BE2C (cell line): ENCODE measurements at regions not wholly inside any gene's neighbourhood (a gene's known extent, or its start where the extent isn't known, plus 50 kb on each side); places are given as distances from the start of the nearest gene placed in this dataset.

Experiments used
- DNase-seq: peaks from one replicate; pipeline ENCODE4 v3.0.0-alpha.2; 2020
- H3K27me3 ChIP-seq: fragments of 250-450 bp; sonication (Bioruptor Pico); 2 replicates; pipeline ENCODE4 v1.5.1; 2020; ENCODE audit warnings: mild to moderate bottlenecking
- H3K36me3 ChIP-seq: fragments of 250-450 bp; sonication (Bioruptor Pico); 2 replicates; pipeline ENCODE4 v1.5.1; 2020; ENCODE audit warnings: mild to moderate bottlenecking
- H3K4me1 ChIP-seq: fragments of 250-450 bp; sonication (Bioruptor Pico); 2 replicates; pipeline ENCODE4 v1.5.1; 2020
- H3K4me3 ChIP-seq: 2 replicates; pipeline ENCODE4 v1.5.1; 2011; ENCODE audit warnings: low read depth, low read length
- H3K9me3 ChIP-seq: fragments of 250-450 bp; sonication (Bioruptor Pico); 2 replicates; pipeline ENCODE4 v1.5.1; 2020
- TF ChIP-seq, protein P1 (sequence below): IDR thresholded peaks from 2 replicates; pipeline ENCODE4 v1.5.1; 2012; ENCODE audit warnings: mild to moderate bottlenecking, low read depth, low read length

- Histone ChIP-seq H3K9me3 (no peaks in the 10 kb centered on the region), H3K27me3 (no peaks in the 10 kb centered on the region), H3K4me3 (no peak overlapping the region), H3K36me3 (no peaks in the 10 kb centered on the region), H3K4me1 (no peaks in the 10 kb centered on the region)
- no peak for DNase-seq
- TF ChIP-seq, protein P1, sequence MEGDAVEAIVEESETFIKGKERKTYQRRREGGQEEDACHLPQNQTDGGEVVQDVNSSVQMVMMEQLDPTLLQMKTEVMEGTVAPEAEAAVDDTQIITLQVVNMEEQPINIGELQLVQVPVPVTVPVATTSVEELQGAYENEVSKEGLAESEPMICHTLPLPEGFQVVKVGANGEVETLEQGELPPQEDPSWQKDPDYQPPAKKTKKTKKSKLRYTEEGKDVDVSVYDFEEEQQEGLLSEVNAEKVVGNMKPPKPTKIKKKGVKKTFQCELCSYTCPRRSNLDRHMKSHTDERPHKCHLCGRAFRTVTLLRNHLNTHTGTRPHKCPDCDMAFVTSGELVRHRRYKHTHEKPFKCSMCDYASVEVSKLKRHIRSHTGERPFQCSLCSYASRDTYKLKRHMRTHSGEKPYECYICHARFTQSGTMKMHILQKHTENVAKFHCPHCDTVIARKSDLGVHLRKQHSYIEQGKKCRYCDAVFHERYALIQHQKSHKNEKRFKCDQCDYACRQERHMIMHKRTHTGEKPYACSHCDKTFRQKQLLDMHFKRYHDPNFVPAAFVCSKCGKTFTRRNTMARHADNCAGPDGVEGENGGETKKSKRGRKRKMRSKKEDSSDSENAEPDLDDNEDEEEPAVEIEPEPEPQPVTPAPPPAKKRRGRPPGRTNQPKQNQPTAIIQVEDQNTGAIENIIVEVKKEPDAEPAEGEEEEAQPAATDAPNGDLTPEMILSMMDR: no peak
Measured at GRCh38 chr1:98306517-98307089, 354.9 kb upstream of the SNX7 start.

- no peak for DNase-seq
- Histone ChIP-seq H3K27me3 (no peaks in the 10 kb centered on the region), H3K36me3 (no peaks in the 10 kb centered on the region), H3K4me3 (no peak overlapping the region), H3K9me3 (no peaks in the 10 kb centered on the region), H3K4me1 (no peaks in the 10 kb centered on the region)
- TF ChIP-seq, protein P1: no peak
Measured at GRCh38 chr1:98305362-98305761, 356.2 kb upstream of the SNX7 start.

DNA sequence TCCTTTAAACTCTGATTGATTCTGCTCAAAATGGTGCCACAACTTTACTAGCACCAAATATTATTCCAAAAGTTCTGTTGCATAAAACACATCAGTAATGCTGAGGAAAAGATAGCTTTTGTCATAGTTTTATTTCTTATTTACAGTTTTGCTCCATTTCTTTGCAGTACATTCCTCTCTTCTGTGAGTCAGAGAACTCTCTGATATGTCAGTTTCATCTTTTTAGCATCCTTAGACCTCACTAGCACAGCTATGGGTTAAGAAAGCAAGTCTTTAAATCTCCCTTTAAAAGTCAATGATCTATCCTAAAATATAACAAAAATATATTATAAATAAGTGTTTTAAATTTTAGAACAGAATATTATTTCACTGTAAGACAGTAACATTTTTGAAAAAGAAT, 356.6 kb upstream of the SNX7 start:
- Histone ChIP-seq H3K4me3 (no peak overlapping the region), H3K36me3 (no peaks in the 10 kb centered on the region), H3K9me3 (no peaks in the 10 kb centered on the region), H3K4me1 (no peaks in the 10 kb centered on the region), H3K27me3 (no peaks in the 10 kb centered on the region)
- TF ChIP-seq, protein P1: no peak
- no peak for DNase-seq

DNA sequence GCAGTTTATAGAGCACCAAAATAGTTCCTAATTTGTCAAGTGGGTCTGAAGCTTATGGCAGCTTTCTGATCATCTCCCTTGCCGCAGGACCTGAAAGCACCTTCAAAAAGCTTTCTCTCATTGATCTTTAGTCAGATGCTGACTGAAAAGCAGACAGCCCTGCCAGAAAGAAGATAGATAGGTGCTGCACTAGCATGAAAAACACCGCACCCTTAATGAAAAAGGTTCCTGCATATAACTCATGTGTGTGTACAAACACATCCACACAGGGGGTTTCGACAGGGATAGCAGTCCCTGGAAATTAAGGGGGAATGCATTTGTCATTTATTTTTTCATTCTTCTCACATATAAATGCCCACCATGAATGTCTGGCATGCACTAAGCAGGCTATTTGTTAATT, 361.7 kb upstream of the SNX7 start:
- Histone ChIP-seq H3K36me3 (no peaks in the 10 kb centered on the region), H3K4me3 (no peak overlapping the region), H3K4me1 (no peaks in the 10 kb centered on the region; the same call in 1 of the 2 replicates), H3K27me3 (no peaks in the 10 kb centered on the region), H3K9me3 (no peaks in the 10 kb centered on the region)
- TF ChIP-seq, protein P1: no peak
- no peak for DNase-seq

DNA sequence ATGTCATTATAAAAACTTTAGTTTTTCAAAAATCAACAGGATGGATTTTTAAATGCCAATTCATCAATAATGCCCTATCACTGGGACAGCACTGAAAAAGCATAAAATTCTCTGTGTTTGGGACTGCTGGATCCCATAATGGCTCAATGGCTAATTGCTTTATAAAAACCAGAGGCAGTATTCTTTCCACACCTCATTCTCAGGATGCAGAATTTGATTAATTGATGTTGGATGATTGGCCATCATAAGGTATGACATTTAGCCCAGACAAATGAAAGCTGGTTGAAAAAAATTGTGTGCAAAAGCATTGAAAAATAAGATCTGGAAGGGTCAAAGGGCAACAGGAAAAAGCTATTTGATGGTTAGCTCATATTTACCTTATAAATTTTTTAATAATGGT, 362.2 kb upstream of the SNX7 start:
- TF ChIP-seq, protein P1: no peak
- Histone ChIP-seq H3K27me3 (no peaks in the 10 kb centered on the region), H3K9me3 (no peaks in the 10 kb centered on the region), H3K4me3 (no peak overlapping the region), H3K36me3 (no peaks in the 10 kb centered on the region), H3K4me1 (no peaks in the 10 kb centered on the region; the same call in 1 of the 2 replicates)
- no peak for DNase-seq

DNA sequence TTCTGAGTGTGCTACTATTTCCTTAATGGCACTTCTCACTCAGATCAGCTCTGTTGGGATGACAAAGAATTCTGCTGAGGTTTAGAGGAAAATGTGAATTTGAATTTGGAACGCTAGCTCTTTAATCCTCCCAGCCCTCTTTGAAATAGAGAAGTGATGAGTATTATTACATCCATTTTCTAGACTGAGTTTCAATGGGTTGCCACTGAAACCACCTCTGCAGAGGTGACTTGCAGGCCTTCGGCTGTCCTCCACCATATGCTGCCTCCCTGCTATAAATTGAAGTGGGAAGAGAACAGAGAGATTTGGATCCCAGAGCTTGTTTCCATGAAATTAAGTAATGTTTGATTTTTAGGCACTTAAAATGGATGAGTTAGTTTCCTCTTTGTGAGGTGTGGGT, 363.2 kb upstream of the SNX7 start:
- H3K4me1 ChIP-seq: no peaks in the 10 kb centered on the region; the same call in 1 of the 2 replicates
- no peaks in the 10 kb centered on the region for H3K36me3 ChIP-seq
- no peak overlapping the region for H3K4me3 ChIP-seq
- H3K27me3 ChIP-seq: no peaks in the 10 kb centered on the region
- DNase-seq: no peak
- TF ChIP-seq, protein P1: no peak
- no peaks in the 10 kb centered on the region for H3K9me3 ChIP-seq
